NCI-H2081 treated with DMSO at 0.1 percent for 48 hours (cell line): ENCODE measurements at regions not wholly inside any gene's neighbourhood (a gene's known extent, or its start where the extent isn't known, plus 50 kb on each side); places are given as distances from the start of the nearest gene placed in this dataset.
"Not testable (repeated sequence)": the region's sequence is repeated elsewhere in the genome, so short reads cannot be mapped to it uniquely, and the experiment has no call there.

Experiments used
- DNase-seq: peaks from one replicate; lab custom pipeline; 2025; lab: John Stamatoyannopoulos, UW

DNA sequence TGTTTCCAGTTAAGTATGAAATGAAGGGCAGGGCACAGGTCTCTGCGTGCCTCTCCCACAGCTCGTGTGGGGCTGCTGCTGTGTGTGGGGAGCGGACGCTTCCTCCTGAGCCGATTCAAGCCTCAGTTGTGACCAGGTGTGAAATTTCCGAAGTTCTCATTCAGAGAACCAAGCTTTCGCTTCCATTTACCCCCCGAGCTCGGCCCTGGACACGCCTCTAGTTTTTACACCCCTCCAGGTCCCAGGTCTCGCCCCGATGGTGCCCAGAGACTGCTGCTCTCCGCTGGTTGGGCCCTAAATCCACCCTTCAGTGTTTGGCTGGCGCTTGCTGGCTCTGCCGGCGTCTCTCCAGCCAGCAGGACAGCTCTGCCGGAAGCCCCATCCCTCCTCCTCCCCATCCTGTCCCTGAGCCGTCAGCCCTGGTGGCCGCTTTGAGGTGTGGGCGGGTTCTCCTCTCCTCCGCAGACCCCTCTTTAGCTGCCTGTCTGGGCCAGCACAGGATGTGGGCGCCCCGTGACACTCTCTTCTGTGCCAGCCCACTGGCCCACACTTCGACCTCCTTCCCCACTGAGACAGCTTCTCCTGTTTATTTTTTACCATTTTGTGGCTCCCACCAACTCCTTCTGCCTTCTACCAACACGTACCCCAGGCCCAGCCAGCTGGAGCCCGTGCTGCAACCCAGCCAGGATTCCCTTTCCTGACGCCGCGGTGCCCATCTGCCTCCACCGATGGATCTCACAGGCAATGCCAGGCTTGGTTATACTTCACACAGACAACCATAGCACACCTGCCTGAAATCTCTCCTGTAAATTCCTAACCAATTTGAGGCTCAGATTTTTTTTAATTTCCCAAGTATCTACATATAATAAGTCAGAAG lies 142.8 kb downstream of the DLL1 start:
- no peak for DNase-seq

GRCh38 chr6:170147056-170147787 lies 143.7 kb downstream of the DLL1 start:
- no peak for DNase-seq

DNA sequence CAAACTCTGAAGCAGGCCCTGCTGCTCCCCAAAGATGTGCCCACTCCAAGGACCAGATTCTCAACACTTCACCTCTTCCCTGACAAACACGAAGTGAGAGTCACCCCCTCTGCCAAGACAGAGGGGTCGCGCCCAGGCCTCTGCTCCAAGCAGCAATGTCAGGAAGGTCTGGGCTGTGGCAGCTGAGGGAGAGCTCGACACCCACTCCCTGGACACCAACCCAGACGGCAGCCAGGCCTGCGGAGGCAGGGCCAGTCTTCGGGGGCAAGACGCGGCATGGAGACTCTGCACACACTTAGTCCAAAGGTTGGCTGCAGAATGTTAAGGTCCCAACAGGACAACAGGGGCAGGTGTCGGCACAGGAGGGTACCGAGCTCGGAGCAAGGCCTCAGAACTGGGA lies 144.2 kb downstream of the DLL1 start:
- DNase-seq, result no peak

- not testable (repeated sequence) for DNase-seq
These were observed 144.7 kb downstream of the DLL1 start for GRCh38 chr6:170146131-170146530.

DNA sequence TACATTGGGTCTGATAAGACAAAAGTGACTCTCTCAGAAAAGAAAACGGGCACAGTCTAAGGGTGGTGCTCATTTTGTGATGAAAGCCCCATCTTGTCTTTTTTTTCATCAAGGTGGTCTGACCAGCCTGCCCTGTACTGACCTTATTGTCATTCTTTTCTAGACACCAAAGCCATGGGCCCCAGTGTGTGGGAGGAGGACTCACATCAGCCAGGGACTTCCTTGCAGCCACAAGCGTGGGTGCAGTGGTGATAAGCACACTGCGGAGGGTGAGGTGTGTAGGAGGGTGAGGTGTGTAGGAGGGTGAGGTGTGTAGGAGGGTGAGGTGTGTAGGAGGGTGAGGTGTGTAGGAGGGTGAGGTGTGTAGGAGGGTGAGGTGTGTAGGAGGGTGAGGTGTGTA lies 145.2 kb downstream of the DLL1 start:
- DNase-seq, result not testable (repeated sequence)

DNA sequence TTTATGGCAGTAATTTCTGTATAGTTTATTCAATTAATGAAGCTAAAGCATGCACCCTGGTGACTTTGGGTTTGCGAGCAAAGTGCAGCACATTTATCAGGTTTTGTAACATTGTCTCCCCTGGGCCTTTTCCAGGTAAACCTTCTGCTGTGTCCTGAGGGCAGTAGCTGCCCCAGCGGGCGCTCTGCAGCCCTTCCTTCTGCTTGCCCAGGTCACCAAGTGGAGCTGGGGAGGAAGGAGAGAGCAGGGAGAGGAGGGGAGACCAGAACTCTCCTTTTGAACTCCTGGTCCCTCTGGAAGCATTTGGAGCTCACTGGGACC lies 145.6 kb downstream of the DLL1 start:
- DNase-seq, result no peak

DNA sequence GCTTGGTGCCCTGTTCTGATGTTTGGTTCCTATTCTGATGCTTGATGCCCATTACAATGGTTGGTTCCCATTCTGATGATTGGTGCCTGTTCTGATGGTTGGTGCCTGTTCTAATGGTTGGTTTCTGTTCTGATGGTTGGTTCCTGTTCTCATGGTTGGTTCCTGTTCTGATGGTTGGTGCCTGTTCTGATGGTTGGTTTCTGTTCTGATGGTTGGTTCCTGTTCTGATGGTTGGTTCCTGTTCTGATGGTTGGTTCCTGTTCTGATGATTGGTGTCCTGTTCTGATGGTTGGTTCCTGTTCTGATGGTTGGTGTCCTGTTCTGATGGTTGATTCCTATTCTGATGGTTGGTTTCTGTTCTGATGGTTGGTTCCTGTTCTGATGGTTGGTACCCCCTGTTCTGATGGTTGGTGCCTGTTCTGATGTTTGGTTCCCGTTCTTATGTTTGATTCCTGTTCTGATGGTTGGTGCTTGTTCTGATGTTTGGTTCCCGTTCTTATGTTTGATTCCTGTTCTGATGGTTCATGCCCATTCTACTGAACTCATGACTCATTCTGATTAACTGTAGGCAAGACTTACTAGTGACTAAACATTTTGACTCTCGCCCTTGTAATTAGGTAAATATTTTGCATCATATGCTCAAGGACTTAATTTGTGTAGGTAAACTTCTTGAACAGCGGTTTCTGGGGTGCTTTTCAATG lies 146.2 kb downstream of the DLL1 start:
- no peak for DNase-seq

DNA sequence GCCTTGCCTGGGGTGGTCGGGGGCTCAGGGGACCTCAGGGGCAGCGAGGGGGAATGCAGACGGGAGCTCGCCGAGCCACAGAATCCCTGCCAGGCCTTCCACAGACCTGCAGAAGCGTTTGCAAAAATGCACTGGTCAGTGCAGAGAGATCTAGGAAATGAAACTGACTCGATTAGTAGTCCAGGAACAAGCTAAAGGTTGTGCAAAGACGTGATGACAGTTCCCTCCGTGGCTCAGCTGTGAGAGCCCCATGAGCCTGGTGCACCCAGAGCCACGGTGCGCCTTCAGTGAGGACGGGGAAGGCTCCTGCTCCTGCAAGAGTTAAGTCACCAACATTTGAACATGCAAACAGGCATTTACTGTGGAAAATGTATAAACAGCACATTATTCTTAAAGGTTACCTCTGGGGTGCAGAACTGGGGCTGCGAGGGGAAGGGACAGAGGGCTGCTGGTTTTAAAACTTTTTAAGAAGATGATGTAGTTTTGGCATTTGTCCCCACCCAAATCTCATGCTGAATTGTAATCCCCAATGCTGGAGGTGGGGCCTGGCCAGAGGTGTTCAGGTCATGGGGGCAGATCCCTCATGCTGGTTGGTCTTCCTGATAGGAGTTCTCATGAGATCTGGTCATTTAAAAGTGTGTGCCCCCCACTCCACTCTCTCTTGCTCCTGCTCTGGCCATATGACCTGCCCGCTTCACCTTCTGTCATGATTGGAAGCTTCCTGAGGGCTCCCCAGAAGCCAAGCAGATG lies 147.3 kb downstream of the DLL1 start:
- no peak for DNase-seq

DNA sequence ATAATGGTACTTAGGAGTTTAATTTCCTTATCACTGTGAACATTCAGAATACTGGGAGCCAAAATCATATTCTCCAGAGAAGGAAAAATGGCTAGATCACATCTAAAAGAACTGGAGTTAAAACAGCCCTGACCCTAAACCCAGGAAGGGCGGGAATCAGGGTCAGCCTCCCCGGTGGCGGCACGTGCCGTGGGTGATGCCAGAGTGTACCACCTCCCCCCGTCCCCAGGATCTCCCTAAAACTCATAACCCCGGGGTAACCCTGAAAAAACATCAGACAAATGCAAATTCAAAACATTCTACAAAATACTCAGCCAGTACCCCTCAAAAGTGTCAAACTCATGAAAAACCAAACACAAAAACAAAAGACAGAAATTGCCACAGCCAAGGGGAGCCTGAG lies 148.3 kb downstream of the DLL1 start:
- DNase-seq, result no peak

- DNase-seq, result not testable (repeated sequence)
These were observed 149.8 kb downstream of the DLL1 start for GRCh38 chr6:170141061-170141460.

- DNase-seq, result no peak
These were observed 150.7 kb downstream of the DLL1 start for GRCh38 chr6:170140129-170140528.

DNA sequence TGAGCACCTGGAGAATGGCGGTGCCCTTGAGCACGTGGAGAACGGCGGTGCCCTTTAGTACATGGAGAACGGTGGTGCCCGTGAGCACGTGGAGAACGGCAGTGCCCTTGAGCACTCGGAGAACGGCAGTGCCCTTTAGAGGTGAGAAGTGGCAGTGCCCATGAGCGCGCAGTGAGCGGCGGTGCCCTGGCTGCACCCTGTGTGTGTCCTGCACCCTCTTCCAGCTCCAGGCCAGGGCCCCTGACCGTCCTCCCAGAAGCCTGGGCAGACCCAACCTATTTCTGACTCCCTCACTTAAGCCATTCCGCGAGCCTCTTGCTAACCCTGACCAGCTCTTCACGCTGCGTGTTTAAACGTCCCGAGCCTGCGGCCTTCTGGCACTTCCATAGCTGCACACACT lies 151.3 kb downstream of the DLL1 start:
- DNase-seq, result no peak

- DNase-seq, result not testable (repeated sequence)
These were observed 151.8 kb downstream of the DLL1 start for GRCh38 chr6:170139046-170139445.

GRCh38 chr6:170137911-170138910 lies 152.7 kb downstream of the DLL1 start:
- DNase-seq, result no peak

- DNase-seq, result no peak
These were observed 153.5 kb downstream of the DLL1 start for GRCh38 chr6:170137176-170137891.

DNA sequence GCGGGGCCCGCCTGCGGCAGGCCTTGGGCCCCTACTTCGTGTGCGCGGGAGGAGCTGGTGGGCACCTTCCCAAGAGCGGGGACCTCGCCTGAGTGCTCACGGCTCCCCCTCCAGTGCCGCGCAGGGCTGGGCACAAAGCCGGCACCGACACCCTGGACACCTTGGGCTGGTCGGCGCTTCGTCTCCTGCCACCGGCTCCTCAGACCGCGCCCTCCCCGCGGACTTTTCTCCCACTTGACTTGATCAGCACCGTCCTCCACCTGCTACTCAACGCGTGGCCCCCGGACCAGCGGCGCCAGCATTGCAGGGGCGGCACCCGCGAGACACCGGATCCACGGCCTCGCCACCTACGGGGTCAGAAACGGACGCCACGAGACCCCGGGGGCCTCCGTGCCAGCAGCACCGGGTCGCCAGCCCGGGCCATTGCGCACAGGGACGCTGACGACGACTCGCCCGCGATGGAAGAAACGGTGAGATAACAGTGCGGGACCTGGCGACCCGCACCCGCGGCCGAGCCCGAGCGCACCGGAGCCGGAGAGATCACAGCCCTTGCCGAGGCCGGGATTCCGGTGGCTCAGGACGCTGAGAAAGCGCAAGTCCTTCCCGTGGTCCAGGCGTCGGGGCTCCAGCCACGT lies 154.2 kb downstream of the DLL1 start:
- no peak for DNase-seq

GRCh38 chr6:170135821-170136471 lies 154.9 kb downstream of the DLL1 start:
- DNase-seq, result no peak

- DNase-seq, result no peak
These were observed 155.4 kb downstream of the DLL1 start for GRCh38 chr6:170135461-170135820.
